ENCODE measurements at regions not wholly inside any gene's neighbourhood (a gene's known extent, or its start where the extent isn't known, plus 50 kb on each side); places are given as distances from the start of the nearest gene placed in this dataset.

DNA sequence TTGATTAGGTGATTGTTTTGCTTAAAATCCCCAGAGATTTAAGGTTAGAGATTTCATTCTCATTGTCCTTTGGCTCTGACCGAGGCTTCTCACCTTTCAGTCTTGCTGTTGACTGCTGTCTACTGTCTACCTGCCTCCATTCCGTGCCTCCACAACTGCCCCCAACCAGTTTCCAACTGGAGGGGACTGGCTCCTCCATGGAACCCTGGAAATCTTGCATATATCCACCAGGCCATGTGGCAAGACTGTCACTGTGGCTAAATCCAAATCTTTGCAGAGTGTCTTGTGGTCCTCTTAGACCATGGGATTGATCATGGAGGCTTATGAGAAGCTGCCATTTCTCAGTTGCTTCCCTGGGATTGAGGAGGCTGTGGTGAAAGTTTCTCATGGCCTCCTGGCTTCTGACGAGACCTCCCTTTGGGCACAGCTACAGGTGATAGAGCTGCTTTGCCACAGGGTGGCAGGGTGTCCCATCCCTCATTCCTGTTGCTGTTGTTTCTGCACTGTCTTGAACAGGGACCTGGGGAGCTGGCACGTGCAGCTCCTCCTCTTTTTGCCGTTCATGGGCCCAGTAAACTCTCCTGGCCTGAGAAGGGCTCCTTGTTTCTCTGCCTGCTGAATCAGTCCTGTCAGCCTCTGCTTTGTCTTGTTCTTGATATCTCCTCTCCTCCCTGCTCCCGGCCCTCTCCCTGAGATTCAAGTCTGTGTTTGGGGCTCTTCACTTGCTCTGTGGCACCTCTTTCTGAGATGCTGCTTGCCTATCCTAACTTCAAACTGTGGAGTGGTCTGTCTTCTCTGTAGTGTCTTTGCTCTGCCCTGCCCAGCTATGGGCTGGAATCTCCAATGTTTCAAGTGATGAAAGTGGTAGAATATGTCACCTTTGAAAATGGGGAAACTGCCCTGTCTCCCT, 63.6 kb upstream of the IGFBP3 start:
- DNase-seq = peak; percentile 77
- TF ChIP-seq, protein P1, sequence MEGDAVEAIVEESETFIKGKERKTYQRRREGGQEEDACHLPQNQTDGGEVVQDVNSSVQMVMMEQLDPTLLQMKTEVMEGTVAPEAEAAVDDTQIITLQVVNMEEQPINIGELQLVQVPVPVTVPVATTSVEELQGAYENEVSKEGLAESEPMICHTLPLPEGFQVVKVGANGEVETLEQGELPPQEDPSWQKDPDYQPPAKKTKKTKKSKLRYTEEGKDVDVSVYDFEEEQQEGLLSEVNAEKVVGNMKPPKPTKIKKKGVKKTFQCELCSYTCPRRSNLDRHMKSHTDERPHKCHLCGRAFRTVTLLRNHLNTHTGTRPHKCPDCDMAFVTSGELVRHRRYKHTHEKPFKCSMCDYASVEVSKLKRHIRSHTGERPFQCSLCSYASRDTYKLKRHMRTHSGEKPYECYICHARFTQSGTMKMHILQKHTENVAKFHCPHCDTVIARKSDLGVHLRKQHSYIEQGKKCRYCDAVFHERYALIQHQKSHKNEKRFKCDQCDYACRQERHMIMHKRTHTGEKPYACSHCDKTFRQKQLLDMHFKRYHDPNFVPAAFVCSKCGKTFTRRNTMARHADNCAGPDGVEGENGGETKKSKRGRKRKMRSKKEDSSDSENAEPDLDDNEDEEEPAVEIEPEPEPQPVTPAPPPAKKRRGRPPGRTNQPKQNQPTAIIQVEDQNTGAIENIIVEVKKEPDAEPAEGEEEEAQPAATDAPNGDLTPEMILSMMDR (IDR thresholded peaks at IDR 0.05; ENCODE audit: unreplicated experiment) = no peak
- Mint-ChIP-seq H3K9me3 (ENCODE audit: low read depth, unreplicated experiment) (peaks cover 3% of the 10 kb centered on the region), H3K27me3 (ENCODE audit: unreplicated experiment) (no peaks in the 10 kb centered on the region), H3K27ac (ENCODE audit: unreplicated experiment) (peak overlapping the region; percentile 41), H3K4me3 (ENCODE audit: low read depth, unreplicated experiment) (no peak overlapping the region), H3K4me1 (ENCODE audit: low read depth, unreplicated experiment) (peaks cover 43% of the 10 kb centered on the region), H3K36me3 (ENCODE audit: insufficient read depth, unreplicated experiment) (peaks cover 7% of the 10 kb centered on the region)
- BruUV-seq (replicated peaks) = no TSS peak
- CTCF ChIA-PET = interaction anchor here (0.5 to 4.1 kb wide), 14 partner anchors 8 to 1116 kb away, joined by 3 to 47 read pairs (median 3); partner anchors contain the start of gene IGFBP3
- intact Hi-C loops (cut with micrococcal nuclease; ENCODE audit: unreplicated experiment) = loop anchor here (1.0 to 2.0 kb wide), 2 partner anchors 363 to 368 kb away; no protein-coding TSS in a partner anchor

DNA sequence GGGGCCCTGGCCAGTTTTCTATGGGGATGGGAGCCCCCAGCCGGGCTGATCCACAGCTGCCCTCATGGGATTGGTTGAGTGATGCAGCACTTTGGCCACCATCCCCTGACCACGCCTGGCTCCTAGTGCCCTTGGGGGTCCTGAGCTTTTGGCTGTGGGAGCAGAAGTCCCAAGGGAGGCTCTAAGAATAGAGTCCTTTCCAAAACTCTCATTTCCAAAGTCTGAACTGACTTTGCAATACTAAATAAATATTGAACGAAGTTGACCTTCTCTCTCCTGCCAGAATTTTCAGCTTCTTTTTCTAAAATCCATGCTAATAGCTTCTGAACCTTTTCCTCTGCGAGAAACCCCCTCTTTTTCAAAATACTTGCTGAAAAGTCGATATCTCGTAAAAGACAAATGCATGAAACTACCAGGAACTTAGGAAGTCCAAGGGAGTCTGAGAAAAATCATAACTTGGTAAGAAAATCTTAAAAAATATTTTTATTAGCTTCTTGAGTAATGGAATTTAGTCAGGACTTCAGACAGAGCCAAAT, 62.7 kb upstream of the IGFBP3 start:
- BruUV-seq (replicated peaks) = no TSS peak
- intact Hi-C loops (cut with micrococcal nuclease; ENCODE audit: unreplicated experiment) = loop anchor here (2.0 kb wide), 1 partner anchor 369 kb away; no protein-coding TSS in a partner anchor
- H3K9me3 Mint-ChIP-seq (ENCODE audit: low read depth, unreplicated experiment) = peaks cover 3% of the 10 kb centered on the region
- CTCF ChIA-PET = interaction anchor here (0.5 to 4.1 kb wide), 3 partner anchors 61 to 1236 kb away, joined by 4 to 47 read pairs (median 6); partner anchors contain the start of gene IGFBP3
- H3K4me3 Mint-ChIP-seq (ENCODE audit: low read depth, unreplicated experiment) = no peak overlapping the region
- H3K4me1 Mint-ChIP-seq (ENCODE audit: low read depth, unreplicated experiment) = peaks cover 51% of the 10 kb centered on the region
- H3K27ac Mint-ChIP-seq (ENCODE audit: unreplicated experiment) = peak overlapping the region; percentile 41
- TF ChIP-seq, protein P1 (IDR thresholded peaks at IDR 0.05; ENCODE audit: unreplicated experiment) = no peak
- no peaks in the 10 kb centered on the region for H3K27me3 Mint-ChIP-seq (ENCODE audit: unreplicated experiment)
- H3K36me3 Mint-ChIP-seq (ENCODE audit: insufficient read depth, unreplicated experiment) = peaks cover 15% of the 10 kb centered on the region
- no peak for DNase-seq

DNA sequence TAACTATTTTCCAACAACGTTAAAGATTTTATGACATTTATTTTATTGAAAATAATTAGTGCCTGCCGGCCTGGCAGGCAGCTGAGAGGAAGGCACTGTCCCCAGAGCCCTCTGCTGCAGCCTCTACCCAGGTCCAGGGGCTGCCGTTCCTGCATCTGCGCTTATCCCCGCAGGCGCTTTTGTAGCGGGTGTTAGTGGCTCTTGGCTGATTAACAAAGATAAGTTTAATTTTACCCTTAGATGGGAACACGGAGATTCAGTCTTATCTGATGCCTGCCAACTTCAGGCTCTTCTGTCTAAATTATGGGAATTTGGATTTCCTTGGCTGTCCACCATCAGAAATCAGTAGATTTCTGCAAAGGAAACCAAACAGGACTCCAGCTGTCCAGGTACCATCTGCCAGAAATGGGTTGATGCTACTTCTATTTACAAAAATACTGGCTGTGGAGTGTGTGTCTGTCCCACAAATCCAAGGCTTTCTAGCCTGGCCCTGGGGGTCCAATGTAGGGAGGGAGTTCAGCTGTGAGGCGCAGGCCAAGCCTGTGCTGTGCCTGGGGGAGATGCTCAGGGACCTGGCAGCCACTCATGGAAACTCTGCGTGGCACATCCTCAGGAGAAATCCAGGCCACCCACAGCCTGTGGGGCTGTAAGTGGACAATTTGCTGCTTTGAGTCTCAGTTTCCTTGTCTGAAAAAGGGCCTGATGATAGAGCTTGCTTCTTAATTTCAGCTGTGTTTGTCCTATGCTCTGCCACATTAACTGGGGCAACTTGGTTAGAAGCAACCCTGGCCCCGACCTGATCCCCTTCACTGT, 62.0 kb upstream of the IGFBP3 start:
- peaks cover 3% of the 10 kb centered on the region for H3K9me3 Mint-ChIP-seq (ENCODE audit: low read depth, unreplicated experiment)
- no peak for DNase-seq
- CTCF ChIA-PET = interaction anchor here (0.5 to 4.1 kb wide), 3 partner anchors 61 to 1235 kb away, joined by 3 to 47 read pairs (median 4); partner anchors contain the start of gene IGFBP3
- peaks cover 21% of the 10 kb centered on the region for H3K36me3 Mint-ChIP-seq (ENCODE audit: insufficient read depth, unreplicated experiment)
- no TSS peak for BruUV-seq (replicated peaks)
- H3K27ac Mint-ChIP-seq (ENCODE audit: unreplicated experiment) = no peak overlapping the region
- TF ChIP-seq, protein P1 (IDR thresholded peaks at IDR 0.05; ENCODE audit: unreplicated experiment) = no peak
- H3K4me1 Mint-ChIP-seq (ENCODE audit: low read depth, unreplicated experiment) = peaks cover 58% of the 10 kb centered on the region
- no peaks in the 10 kb centered on the region for H3K27me3 Mint-ChIP-seq (ENCODE audit: unreplicated experiment)
- intact Hi-C loops (cut with micrococcal nuclease; ENCODE audit: unreplicated experiment) = no loop called here
- H3K4me3 Mint-ChIP-seq (ENCODE audit: low read depth, unreplicated experiment) = no peak overlapping the region

DNA sequence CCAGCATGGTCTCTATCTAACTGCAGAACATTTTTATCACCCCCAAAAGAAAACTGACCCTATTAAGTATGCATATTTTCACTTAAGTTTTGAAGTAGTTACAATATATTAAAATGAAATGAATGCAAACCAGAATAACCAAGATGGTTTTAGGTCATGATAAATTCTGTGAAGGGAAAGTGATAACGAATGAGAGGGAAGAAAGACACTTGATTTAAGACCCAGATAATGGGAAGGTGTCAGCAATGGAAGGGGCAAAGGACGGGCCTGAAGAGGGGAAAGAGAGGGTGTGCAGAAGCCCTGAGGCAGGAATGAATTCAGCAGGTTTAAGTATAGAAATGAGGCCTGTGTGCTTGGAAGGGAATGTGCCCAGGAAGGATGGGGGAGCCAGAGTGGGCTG, 61.1 kb upstream of the IGFBP3 start:
- Mint-ChIP-seq H3K27ac (ENCODE audit: unreplicated experiment) (peak overlapping the region; percentile 7), H3K9me3 (ENCODE audit: low read depth, unreplicated experiment) (peaks cover 3% of the 10 kb centered on the region), H3K36me3 (ENCODE audit: insufficient read depth, unreplicated experiment) (peaks cover 26% of the 10 kb centered on the region), H3K4me1 (ENCODE audit: low read depth, unreplicated experiment) (peaks cover 68% of the 10 kb centered on the region), H3K27me3 (ENCODE audit: unreplicated experiment) (no peaks in the 10 kb centered on the region), H3K4me3 (ENCODE audit: low read depth, unreplicated experiment) (no peak overlapping the region)
- intact Hi-C loops (cut with micrococcal nuclease; ENCODE audit: unreplicated experiment) = no loop called here
- no peak for DNase-seq
- TF ChIP-seq, protein P1 (IDR thresholded peaks at IDR 0.05; ENCODE audit: unreplicated experiment) = no peak
- no TSS peak for BruUV-seq (replicated peaks)
- CTCF ChIA-PET = interaction anchor here (0.7 to 4.1 kb wide), 2 partner anchors 60 to 151 kb away, joined by 3 to 47 read pairs; partner anchors contain the start of gene IGFBP3

Measured in Calu3 (cell line).